ENCODE measurements at regions not wholly inside any gene's neighbourhood (a gene's known extent, or its start where the extent isn't known, plus 50 kb on each side); places are given as distances from the start of the nearest gene placed in this dataset.
A peak's percentile ranks its signal among the peaks of the same experiment; 100 is the strongest.

DNA sequence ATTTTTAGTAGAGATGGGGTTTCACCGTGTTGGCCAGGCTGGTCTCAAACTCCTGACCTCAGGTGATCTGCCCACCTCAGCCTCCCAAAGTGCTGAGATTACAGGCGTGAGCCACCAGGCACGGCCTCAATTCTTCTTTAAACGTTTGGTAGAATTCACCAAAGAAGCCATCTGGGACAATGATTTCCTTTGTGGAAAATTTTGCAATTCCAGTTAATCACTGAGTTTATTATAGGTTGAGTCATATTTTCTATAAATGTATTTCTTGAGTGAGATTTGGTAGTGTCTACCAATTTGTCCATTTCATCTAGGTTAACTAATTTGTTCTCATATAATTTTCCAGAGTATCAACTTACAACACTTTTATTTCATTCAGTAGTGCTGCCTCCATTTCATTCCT is 683.9 kb upstream of the TMEM132C start (continued):
- TF ChIP-seq POLR2AphosphoS5 (IDR thresholded peaks at IDR 0.05; ENCODE audit: low read depth) (no peak), JUNB (IDR thresholded peaks at IDR 0.05; ENCODE audit: unreplicated experiment) (no peak), STAT1 (IDR thresholded peaks at IDR 0.05; ENCODE audit: unreplicated experiment) (no peak), EZH2 (IDR thresholded peaks at IDR 0.05; ENCODE audit: low read depth, unreplicated experiment) (no peak), EZH2phosphoT487 (IDR thresholded peaks at IDR 0.05; ENCODE audit: unreplicated experiment) (no peak), NANOG (IDR thresholded peaks at IDR 0.05; ENCODE audit: borderline replicate concordance) (no peak)
- TF ChIP-seq, protein P1, sequence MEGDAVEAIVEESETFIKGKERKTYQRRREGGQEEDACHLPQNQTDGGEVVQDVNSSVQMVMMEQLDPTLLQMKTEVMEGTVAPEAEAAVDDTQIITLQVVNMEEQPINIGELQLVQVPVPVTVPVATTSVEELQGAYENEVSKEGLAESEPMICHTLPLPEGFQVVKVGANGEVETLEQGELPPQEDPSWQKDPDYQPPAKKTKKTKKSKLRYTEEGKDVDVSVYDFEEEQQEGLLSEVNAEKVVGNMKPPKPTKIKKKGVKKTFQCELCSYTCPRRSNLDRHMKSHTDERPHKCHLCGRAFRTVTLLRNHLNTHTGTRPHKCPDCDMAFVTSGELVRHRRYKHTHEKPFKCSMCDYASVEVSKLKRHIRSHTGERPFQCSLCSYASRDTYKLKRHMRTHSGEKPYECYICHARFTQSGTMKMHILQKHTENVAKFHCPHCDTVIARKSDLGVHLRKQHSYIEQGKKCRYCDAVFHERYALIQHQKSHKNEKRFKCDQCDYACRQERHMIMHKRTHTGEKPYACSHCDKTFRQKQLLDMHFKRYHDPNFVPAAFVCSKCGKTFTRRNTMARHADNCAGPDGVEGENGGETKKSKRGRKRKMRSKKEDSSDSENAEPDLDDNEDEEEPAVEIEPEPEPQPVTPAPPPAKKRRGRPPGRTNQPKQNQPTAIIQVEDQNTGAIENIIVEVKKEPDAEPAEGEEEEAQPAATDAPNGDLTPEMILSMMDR (conservative IDR thresholded peaks at IDR 0.05; ENCODE audit: low read depth in 2 of 2): no peak

DNA sequence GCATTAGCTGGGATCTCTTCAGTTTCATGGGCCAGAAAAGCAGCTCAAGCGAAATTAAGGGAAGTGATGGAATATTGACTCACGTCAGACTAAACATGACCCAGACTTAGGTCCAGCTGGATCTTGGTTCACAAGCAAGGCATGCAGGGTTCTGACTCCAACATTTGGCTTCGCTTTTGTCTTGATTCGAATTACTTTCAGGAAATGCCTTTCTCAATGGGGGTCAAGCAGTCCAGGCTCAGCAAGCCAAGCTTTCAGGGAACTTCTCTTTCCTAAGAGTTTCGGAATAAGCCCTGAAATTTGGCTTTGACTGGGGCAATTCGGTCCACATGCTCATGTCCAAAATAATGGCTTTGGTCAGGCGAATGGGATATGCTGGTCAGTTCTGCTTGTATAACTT is 678.7 kb upstream of the TMEM132C start:
- Mint-ChIP-seq H3K4me1 (no peaks in the 10 kb centered on the region), H3K36me3 (ENCODE audit: low read depth) (peaks cover 34% of the 10 kb centered on the region; the same call in 2 of the 3 replicates), H3K9me3 (peaks cover 97% of the 10 kb centered on the region), H3K27ac (no peak overlapping the region), H3K4me3 (no peak overlapping the region), H3K27me3 (ENCODE audit: insufficient read depth, low read depth, poor library complexity) (peaks cover 2% of the 10 kb centered on the region)
- Histone ChIP-seq H3K4me2 (peak overlapping the region; percentile 60), H3K27me3 (ENCODE audit: insufficient read depth) (no peaks in the 10 kb centered on the region), H3K4me1 (ENCODE audit: insufficient read depth) (peaks cover 35% of the 10 kb centered on the region), H3K79me2 (replicated peaks; ENCODE audit: insufficient read depth) (no peaks in the 10 kb centered on the region), H4K20me1 (replicated peaks; ENCODE audit: insufficient read depth) (no peaks in the 10 kb centered on the region), H2AFZ (peak overlapping the region; percentile 20; the same call in 1 of the 2 replicates), H3K4me3 (no peak overlapping the region), H3K9me2 (ENCODE audit: insufficient read depth) (0 out of 2 replicates have a peak, but pooled peaks cover 3% of the 10 kb centered on the region), H3F3A (replicated peaks; ENCODE audit: low read depth) (no peaks in the 10 kb centered on the region), H3K27ac (ENCODE audit: low read depth) (peak overlapping the region; percentile 42; the same call in 1 of the 2 replicates), H3K36me3 (ENCODE audit: insufficient read depth) (no peaks in the 10 kb centered on the region; the same call in 1 of the 2 replicates)
- peak; percentile 27 for DNase-seq (ENCODE audit: low spot score)
- ATAC-seq: no peak
- TF ChIP-seq STAT1 (IDR thresholded peaks at IDR 0.05; ENCODE audit: unreplicated experiment) (no peak), EZH2 (IDR thresholded peaks at IDR 0.05; ENCODE audit: low read depth, unreplicated experiment) (no peak), REST (IDR thresholded peaks at IDR 0.05; ENCODE audit: unreplicated experiment) (no peak), EZH2phosphoT487 (IDR thresholded peaks at IDR 0.05; ENCODE audit: unreplicated experiment) (no peak), NANOG (IDR thresholded peaks at IDR 0.05; ENCODE audit: borderline replicate concordance) (no peak), CREB1 (CRISPR knock-in tag; IDR thresholded peaks at IDR 0.05; ENCODE audit: low read depth) (no peak), ZNF331 (CRISPR knock-in tag; IDR thresholded peaks at IDR 0.05; ENCODE audit: low read depth) (no peak), JUNB (IDR thresholded peaks at IDR 0.05; ENCODE audit: unreplicated experiment) (no peak), POLR2AphosphoS5 (IDR thresholded peaks at IDR 0.05; ENCODE audit: low read depth) (no peak)
- TF ChIP-seq, protein P1 (conservative IDR thresholded peaks at IDR 0.05; ENCODE audit: low read depth in 2 of 2): no peak
- TF ChIP-seq, protein P2, sequence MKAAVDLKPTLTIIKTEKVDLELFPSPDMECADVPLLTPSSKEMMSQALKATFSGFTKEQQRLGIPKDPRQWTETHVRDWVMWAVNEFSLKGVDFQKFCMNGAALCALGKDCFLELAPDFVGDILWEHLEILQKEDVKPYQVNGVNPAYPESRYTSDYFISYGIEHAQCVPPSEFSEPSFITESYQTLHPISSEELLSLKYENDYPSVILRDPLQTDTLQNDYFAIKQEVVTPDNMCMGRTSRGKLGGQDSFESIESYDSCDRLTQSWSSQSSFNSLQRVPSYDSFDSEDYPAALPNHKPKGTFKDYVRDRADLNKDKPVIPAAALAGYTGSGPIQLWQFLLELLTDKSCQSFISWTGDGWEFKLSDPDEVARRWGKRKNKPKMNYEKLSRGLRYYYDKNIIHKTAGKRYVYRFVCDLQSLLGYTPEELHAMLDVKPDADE (IDR thresholded peaks at IDR 0.05): no peak
